ENCODE measurements at regions not wholly inside any gene's neighbourhood (a gene's known extent, or its start where the extent isn't known, plus 50 kb on each side); places are given as distances from the start of the nearest gene placed in this dataset.
"Not testable (repeated sequence)": the region's sequence is repeated elsewhere in the genome, so short reads cannot be mapped to it uniquely, and the experiment has no call there.

DNA sequence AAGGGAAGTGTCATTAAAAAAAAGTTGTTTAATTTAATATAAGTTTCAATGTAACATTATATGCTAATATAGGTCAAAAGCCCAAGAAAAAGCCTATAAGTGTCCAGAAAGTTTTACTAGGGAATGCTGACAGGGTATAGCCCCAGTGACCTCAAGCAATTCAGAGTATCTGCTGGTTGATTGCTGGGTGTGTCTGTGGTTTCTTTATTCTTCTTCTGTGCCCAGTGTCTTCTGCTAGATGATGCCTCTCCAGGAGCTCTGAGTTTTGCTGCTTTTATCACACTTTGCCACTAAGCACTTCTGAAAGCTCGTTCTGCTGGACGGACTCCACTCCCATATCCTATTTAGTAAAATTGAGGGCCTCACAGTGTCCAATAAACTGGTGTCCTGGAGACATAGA, 212.2 kb upstream of the NRG3 start:
- no peak for DNase-seq

DNA sequence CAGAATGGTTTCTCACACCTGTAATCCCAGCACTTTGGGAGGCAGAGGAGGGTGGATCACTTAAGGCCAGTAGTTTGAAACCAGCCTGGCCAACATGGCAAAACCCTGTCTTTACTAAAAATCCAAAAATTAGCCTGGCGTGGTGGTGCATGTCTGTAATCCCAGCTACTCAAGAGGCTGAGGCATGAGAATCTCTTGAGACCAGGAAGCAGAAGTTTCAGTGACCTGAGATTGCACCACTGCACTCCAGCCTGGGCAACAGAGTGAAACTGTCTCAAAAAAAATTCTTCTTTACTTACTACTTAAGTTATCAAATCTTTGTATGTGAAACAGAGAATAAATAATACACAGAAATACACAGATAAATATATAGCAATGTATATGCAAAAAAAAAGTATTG, 210.2 kb upstream of the NRG3 start:
- DNase-seq = not testable (repeated sequence)

DNA sequence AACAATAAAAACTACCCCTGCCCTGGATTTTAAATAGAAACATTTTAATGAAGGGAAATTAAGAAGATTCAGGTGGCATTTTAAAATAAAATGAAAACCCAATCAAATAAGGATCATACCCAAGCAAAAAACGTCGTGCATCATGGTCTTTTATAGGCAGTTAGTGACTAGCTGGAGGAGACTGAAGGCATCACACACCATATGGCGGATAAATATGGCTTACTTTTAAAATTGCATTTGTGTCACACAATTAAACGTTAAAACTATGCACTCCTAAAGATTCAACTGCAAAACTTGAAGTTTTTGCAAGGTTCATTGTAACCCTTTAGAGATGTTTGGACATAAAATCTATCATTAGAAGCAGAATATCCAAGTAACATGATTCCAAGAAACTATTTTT, 200.1 kb upstream of the NRG3 start:
- DNase-seq = no peak

DNA sequence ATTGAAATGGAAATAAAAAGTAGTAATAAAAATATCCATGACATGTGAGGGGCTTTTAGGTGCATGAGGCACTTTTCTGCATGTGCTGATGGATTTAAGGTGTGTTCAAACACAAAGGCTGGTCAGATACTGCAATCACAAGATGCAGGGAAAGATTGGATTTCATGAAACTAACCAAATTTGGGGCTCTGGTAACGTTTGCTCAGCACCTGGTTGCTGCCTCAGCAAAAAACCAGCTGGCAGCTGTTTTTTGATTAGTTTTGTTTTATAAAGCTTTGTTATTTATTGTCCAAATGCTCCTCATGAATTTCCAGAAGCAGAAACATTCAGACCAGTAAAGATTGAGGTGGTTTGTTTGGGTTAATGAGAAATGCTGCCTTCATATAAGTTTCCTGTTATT, 195.7 kb upstream of the NRG3 start:
- no peak for DNase-seq

DNA sequence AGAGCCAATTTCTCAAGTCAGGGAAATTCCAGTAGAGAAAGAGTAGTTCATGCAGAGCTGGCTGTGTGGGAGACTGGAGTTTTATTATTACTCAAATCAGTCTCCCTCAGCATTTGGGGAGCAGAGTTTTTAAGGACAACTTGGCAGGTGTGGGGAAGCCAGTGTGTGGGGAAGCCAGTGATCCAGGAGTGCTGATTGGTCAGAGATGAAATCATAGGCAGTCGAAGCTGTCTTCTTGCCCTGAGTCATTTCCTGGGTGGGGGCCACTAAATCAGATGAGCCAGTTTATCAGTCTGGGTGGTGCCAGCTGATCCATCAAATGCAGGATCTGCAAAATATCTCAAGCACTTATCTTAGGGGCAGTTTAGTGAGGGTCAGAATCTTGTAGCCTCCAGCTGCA, 194.6 kb upstream of the NRG3 start:
- DNase-seq = no peak

DNA sequence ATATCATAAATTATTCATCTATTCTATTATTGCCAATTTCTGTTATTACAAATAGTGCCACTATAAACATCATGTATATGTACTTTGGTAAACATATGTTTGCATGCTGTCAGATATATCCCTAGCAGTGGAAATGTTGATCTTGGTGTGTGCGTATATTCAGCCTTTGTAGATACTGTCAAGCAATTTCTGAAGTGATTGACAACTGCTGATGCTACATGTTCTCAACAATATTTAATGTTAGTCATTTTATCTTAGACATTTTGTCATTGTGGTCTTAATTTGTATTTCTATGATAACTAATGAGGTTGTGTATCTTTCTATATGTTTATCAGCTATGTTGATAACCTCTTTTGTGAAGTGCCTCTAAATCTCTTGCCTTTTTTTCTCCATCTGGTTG, 186.5 kb upstream of the NRG3 start:
- no peak for DNase-seq

DNA sequence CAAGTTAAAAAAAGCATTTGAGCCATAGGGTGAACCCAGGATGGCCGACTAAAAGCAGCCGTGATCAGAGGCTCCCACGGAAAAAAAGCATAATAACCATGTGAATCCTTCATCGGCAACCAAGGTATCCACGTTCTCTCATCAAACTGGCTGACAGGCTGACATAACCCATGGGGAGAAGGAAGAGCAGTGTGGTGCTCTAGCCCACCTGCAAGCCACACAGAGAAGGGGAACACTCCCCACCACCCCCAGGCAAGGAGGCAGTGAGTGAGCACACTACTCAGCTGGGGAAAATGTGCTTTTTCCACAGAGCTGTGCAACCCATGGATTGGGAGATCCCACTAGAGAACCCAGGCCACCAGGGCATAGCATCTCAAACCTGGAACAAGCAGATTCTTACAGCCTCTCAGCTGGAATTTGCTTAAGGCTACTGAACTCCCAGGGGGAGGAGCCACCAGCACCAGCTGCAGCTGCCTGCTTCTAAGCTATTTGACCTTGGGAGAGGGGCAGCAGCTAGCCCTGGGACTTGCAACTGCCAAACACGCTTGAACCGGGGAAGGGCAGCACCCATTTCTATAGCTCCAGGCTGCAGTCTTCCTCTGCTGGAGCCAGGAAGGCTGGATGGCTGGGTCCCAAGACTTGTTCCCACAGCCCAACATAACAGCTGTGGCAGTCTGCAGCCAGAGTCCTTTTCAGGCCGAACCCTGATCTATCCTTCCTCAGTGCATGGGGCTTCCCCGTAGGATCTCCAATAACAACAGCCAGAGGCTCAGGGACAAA, 178.2 kb upstream of the NRG3 start:
- no peak for DNase-seq

DNA sequence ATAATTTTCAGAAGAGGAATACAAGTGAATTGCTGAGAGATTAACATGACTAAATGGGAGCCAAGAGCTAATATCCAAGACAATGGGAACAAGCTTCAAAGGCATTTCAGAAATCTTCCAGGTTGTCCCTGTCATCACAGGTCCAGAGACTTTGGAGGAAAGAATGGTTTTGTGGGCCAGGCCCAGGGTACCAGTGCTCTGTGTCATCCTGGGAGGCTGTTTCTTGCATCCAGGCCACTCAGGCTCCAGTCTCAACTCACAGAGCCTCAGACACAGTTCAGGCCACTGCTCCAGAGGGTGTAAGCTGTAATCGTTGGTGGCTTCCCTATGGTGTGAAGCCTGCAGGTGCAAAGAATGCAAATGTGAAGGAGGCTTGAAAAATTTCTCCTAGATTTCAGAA, 170.4 kb upstream of the NRG3 start:
- DNase-seq = no peak

DNA sequence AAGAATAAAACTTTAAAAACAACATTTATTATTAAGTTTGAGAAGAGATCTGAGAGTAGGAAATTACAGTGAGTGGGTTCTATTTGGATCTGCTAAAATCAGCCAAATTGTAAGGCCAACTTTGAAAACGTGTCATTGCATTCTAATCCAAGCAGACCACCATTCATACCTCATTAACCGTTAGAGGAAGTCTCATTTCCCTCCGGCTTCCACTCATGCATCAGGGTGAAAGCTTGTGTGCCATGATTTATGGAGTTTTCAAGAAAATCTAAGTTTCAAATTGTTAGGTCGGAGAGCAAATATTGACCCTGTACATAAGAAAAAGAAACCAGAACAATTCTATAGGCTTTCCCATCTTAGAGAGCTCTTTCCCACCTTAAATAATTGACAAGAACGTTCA, 166.6 kb upstream of the NRG3 start:
- no peak for DNase-seq

DNA sequence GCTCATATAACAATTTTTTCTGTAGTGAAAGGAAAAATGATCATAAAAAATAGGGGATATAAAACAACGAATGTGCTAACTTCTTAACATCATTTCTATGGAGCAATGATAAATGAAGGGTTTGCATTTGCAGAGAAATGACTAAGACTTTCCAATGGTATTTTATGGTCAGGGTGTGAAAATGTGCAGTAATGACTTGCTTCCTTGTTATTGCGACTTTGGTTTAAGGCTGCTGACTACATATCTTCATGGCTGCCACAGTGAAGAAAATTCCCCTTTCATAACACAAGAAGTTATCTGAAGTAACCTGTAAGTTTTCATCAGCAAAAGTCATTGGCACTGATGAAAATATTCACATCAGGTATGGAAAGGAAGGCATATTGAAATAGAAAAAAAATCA, 166.1 kb upstream of the NRG3 start:
- DNase-seq = no peak

DNA sequence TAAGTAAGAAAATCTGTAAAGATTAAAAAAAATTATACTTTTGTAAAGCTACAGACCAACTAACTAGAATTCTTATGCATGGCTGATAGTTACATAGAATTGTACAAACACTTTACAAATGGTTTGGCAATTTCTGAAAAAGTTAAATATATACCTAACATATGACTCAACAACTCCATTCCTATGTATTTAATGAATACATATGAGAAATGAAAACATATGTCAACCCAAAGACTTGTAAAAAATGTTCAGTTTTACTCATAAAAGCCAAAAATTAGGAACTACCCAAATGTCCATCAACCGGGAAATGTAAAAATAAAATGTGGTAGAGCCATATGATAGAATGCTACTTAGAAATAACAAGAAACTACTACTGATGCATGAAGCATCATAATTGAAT, 152.6 kb upstream of the NRG3 start:
- no peak for DNase-seq

DNA sequence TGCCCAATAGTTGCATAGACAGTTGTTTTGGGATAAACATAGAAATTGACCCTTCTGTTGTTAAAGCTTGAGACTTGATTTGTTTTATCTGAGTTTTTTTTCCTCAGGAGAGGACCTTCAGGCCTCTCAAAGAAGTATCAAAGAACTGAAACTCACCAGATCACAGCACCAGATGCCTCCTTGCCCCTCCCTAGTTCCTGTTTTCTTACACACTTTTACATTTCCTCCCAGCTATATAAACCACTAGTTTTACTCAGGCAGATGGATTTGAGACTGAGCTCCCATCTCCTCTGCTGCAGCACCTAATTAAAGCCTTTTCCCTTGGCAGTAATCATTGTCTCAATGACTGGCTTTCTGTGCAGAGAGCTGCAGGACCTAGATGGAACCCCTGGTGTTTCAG, 150.6 kb upstream of the NRG3 start:
- DNase-seq = no peak

DNA sequence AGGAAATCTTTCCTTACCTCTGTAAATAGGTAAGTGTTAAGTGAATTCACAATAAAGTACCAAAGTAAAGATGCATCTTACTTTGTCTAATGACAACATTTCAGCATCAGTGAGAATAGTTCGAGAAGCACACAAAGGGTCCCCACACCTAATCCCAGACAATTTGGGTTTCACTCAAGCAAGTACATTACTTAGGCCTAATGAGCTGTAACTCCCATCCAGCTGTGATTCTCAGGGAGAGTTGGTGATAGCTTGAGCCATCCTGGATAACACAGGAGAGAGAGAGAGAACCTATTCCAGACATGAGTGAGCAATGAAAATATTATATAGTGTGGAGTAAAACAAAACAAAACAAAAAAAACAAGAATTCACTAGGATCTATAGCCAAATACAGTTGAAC, 149.1 kb upstream of the NRG3 start:
- no peak for DNase-seq

DNA sequence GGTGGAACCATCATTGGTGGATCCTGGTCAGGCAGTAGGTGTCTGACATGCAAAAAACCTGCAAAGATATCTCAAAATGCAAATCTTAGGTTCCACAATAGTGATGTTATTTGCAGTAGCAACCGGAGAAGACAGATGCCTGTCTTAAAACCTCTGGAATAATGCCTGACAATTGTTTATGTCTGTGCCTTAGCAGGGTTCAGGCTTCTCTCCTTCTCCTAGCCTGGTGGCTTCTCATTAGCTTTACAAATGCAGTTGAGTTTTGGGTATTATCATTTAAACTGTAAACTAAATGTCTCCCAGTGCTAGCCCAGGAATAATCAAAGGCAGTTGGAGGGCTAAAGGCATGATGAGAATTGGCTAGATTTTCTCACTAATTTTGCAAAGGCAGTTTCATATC, 146.3 kb upstream of the NRG3 start:
- no peak for DNase-seq

DNA sequence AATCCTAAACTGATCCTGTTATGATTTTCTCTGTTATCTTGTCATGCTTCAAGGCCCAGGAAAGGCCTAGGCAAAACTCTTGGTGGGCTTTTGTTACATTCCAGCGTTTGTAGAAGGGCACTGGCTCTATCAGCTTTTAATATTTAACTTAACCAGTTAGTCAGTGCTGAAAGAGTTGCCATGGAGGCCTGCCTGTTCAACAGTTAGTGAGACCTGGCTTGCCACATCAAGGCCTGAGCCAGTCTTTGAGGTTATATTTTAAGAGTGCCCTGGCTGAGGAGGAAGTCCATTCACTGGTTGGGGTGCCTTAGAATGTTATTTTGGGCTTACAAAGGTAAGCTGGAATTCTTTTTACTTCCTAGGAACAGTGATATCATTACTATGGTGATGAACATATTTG, 144.1 kb upstream of the NRG3 start:
- no peak for DNase-seq

DNA sequence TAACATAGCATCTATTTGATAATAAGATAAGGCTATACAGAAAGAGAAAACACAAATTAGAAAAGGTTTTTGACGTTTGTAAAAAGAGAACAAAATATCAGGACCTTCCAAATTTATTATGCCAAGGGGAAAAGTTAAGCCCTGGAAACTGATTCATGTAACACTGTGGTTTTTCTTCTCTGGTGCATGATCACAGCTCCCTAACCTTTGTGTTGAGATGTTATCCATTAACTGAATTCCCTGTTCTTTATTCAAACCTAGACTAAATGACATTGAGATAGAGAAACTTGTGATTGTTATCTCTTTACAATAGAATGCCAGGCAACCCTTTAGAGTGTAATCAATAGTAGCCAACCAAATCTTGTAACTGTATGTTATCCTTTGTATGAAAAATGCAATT, 141.5 kb upstream of the NRG3 start:
- DNase-seq = no peak

DNA sequence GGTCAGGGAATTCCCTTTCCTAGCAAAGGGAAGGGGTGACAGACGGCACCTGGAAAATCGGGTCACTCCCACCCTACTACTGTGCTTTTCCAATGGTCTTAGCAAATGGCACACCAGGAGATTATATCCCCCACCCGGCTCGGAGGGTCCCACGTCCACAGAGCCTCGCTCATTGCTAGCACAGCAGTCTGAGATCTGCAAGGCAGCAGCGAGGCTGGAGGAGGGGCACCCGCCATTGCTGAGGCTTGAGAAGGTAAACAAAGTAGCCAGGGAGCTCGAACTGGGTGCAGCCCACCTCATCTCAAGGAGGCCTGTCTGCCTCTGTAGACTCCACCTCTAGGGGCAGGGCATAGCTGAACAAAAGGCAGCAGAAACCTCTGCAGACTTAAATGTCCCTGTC, 139.8 kb upstream of the NRG3 start:
- DNase-seq = not testable (repeated sequence)

DNA sequence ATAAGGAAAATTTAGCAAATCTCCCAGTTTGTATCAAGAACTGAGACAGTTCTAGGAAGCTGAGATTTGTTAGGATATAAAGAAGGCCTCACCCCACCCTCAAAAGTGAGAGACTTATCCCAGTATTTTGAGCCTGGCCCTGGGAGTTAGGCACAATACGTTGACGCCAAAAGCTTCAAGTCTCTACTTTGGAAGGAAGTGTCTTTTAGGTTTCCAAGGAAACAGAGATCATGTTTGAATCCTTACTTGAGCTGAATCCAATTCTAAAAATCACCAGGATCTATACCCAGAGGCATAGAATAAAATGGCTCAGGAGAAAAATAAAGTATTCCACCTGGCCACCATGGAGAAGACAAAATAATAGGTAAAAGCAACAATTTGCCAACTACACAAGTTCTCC, 115.9 kb upstream of the NRG3 start:
- no peak for DNase-seq

DNA sequence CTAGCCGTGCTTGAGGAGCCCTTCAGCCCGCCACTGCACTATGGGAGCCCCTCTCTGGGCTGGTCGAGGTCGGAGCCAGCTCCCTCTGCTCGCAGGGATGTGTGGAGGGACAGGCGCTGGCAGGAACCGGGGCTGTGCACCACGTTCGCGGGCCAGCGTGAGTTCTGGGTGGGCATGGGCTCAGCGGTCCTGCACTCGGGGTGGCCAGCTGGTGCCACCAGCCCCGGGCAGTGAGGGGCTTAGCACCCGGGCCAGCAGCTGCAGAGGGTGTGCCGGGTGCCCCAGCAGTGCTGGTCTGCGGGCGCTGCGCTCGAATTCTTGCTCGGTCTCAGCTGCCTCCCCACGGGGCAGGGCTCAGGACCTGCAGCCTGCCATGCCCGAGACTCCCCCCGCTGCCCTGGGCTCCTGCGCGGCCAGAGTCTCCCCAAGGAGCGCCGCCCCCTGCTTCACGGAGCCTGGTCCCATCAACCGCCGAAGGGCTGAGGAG, 90.8 kb upstream of the NRG3 start:
- DNase-seq = no peak

DNA sequence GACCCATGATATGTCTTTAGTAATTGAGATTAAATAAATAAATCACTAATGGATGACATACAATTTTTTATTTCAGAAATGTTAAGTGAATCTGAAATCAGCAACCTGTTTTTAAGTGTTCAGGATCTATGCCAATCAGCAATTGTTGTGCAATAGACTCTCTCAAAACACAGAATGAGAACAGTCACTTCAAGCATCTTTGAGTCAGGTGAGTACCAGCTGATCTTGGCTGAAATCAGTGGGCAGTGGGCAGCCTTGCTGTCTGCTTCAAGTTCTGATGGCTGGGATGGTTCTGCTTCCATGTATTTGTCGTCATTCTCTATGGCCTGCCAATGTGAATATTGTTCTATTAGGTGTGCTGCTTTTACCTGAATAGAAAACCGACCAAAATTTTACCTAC, 82.3 kb upstream of the NRG3 start:
- no peak for DNase-seq

DNA sequence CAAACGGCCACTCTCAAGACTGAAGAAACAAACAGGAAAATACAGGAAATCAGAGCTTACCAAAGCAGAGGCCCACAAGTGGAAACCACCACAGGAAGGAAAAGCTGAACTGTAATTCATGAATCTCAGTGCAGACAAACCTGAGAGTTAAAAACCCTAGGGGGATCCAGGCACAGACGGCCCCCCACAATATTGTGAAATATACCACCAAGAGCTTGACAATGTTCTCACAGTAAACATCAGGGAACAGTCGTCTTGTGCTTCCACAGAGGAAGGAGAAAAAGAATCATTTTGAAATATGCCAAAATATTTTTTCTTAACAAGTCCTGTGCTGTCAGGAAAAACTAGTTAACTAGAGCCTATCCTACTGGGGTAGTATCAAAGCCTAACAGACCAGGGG, 68.2 kb upstream of the NRG3 start:
- no peak for DNase-seq

DNA sequence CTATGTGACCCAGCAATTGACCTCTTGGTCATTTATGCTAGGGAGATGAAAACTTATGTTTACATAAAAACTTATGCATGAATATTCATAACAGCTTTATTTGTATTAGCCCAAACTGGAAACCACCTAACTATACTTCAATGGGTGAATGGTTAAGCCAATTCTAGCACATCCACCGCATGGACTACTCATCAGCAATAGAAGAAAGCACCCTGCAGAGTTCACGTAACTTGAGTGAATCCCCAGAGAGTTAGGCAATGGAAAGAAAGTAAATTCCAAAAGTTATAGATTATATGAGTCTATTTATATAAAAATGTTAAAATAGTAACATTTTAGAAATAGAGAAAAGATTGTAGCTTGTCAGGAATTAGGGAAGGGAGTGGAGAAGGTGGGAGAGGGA, 60.2 kb upstream of the NRG3 start:
- no peak for DNase-seq

DNA sequence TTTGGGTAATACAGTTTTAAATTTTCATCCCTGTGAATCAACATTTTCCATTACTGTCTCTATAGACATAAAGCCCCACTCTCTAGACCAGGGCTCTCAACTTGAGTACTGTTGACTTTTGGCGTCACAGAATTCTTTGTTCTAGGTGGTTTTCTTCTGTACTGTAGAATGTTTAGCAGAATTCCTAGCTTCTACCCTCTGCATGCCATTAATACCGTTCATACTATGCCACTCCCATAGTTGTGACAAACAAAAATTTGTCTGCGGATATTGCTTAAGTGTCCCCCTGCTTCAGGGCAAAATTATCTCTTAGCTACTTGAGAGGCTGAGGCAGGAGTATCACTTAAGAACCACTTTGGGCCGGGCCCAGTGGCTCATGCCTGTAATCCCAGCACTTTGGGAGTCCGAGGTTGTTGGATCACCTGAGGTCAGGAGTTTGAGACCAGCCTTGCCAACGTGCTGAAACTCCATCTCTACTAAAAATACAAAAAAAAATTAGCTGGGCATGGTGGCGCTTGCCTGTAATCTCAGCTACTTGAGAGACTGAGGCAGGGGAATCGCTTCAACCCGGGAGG, 57.3 kb upstream of the NRG3 start:
- no peak for DNase-seq

DNA sequence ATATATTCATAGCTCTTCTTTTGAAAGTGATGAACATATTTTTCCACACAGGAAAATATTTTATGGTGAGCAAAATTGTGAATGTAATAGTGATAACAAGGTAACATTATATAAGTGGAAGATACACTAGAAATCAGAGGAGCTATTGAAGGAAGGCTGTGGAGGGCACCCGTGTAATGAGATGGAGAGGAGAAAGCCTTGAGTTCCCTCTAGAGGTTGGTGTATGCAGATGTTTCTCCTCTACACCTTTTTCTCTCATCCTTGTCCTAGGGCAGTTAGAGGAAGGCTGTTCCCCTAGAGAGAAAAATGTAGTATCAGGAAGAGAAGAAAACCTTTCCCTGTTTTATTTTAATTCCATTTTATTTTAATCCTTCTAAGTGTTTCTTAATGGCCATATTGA, 54.6 kb upstream of the NRG3 start:
- no peak for DNase-seq
